OCI-LY7 (cell line): ENCODE measurements at regions not wholly inside any gene's neighbourhood (a gene's known extent, or its start where the extent isn't known, plus 50 kb on each side); places are given as distances from the start of the nearest gene placed in this dataset.
"Not testable (repeated sequence)": the region's sequence is repeated elsewhere in the genome, so short reads cannot be mapped to it uniquely, and the experiment has no call there.

Source experiments
- BruUV-seq: library from RNA; stranded (reverse); fragments of 400-500 nt; replicated peaks from 2 replicates; lab custom pipeline; 2021; lab: Mats Ljungman, UMichigan
- CTCF ChIA-PET: fragments of 300-600 bp; sonication (Branson Sonifier 250); formaldehyde crosslinking; loops from one replicate; lab custom pipeline; 2022; ENCODE audit warnings: antibody characterized with exemption; ENCODE audit not compliant: unreplicated experiment; lab: Charles Lee
- POLR2A ChIA-PET: fragments of 300-600 bp; sonication (Branson Sonifier 250); formaldehyde crosslinking; loops from one replicate; lab custom pipeline; 2022; ENCODE audit warnings: antibody characterized with exemption; lab: Charles Lee
- DNase-seq: peaks from one replicate; pipeline ENCODE4 v3.0.0-alpha.2; 2015; ENCODE audit warnings: low spot score
- H2AFZ ChIP-seq: fragments of 200-600 bp; sonication (generic), shearing (Covaris generic); 2 replicates; pipeline ENCODE4 v1.6.1; 2014; ENCODE audit warnings: mild to moderate bottlenecking, antibody characterized with exemption, low read length, moderate library complexity
- H3K27ac ChIP-seq: fragments of 200-600 bp; sonication (generic); 2 replicates; pipeline ENCODE4 v1.5.1; 2014; ENCODE audit warnings: mixed run types, low read depth, mild to moderate bottlenecking, moderate library complexity, low read length, inconsistent platforms; ENCODE audit not compliant: poor library complexity, severe bottlenecking
- H3K36me3 ChIP-seq: fragments of 200-600 bp; sonication (generic); 2 replicates; pipeline ENCODE4 v1.6.1; 2014; ENCODE audit warnings: mild to moderate bottlenecking, antibody characterized with exemption, low read length, moderate library complexity, mixed read lengths; ENCODE audit not compliant: insufficient read depth
- H3K4me1 ChIP-seq: fragments of 200-600 bp; sonication (generic); 2 replicates; pipeline ENCODE4 v1.5.1; 2014; ENCODE audit warnings: mild to moderate bottlenecking, low read length; ENCODE audit not compliant: insufficient read depth, poor library complexity, severe bottlenecking
- H3K4me2 ChIP-seq: fragments of 200-600 bp; sonication (generic); 2 replicates; pipeline ENCODE4 v1.6.1; 2014; ENCODE audit warnings: mild to moderate bottlenecking, low read length
- H3K4me3 ChIP-seq: fragments of 200-600 bp; sonication (generic); 2 replicates; pipeline ENCODE4 v1.5.1; 2014; ENCODE audit warnings: mild to moderate bottlenecking, low read depth, low read length; ENCODE audit not compliant: poor library complexity, severe bottlenecking
- H3K79me2 ChIP-seq: fragments of 200-600 bp; sonication (generic); 2 replicates; pipeline ENCODE4 v1.6.1; 2016; ENCODE audit warnings: low read depth, mild to moderate bottlenecking, low read length, moderate library complexity, mixed read lengths; ENCODE audit not compliant: insufficient read depth
- H3K9me2 ChIP-seq: fragments of 200-600 bp; sonication (generic); 2 replicates; pipeline ENCODE4 v1.6.1; 2016; ENCODE audit warnings: mild to moderate bottlenecking, low read length, mixed read lengths; ENCODE audit not compliant: insufficient read depth
- H3K9me3 ChIP-seq: fragments of 200-600 bp; sonication (generic); 2 replicates; pipeline ENCODE4 v1.6.1; 2014; ENCODE audit warnings: mild to moderate bottlenecking, mixed run types, low read length, mixed read lengths
- H4K20me1 ChIP-seq: fragments of 200-600 bp; sonication (generic); 2 replicates; pipeline ENCODE4 v1.6.1; 2014; ENCODE audit warnings: mild to moderate bottlenecking, antibody characterized with exemption, low read length, moderate library complexity, mixed read lengths; ENCODE audit not compliant: insufficient read depth
- CTCF ChIP-seq: fragments of 200-600 bp; sonication (generic); conservative IDR thresholded peaks from 2 replicates; pipeline ENCODE4 v1.5.1; 2014; ENCODE audit warnings: mild to moderate bottlenecking, antibody characterized with exemption, low read length, moderate library complexity, mixed read lengths
- EZH2phosphoT487 ChIP-seq: fragments of 200-600 bp; sonication (generic); IDR thresholded peaks from 2 replicates; pipeline ENCODE4 v1.6.1; 2018; ENCODE audit warnings: low read depth, borderline replicate concordance, mild to moderate bottlenecking, mixed run types, antibody characterized with exemption, low read length, moderate library complexity, mixed read lengths
- intact Hi-C: fragments of 100-400 bp; cut with micrococcal nuclease; formaldehyde crosslinking; loops from one replicate; pipeline ENCODE4 v1.10.0; 2022; ENCODE audit not compliant: unreplicated experiment

GRCh38 chr2:16389611-16390010 is 276.0 kb downstream of the CYRIA start:
- TF ChIP-seq EZH2phosphoT487 (no peak), CTCF (no peak)
- Histone ChIP-seq H3K36me3 (no peaks in the 10 kb centered on the region), H3K9me2 (no peaks in the 10 kb centered on the region), H4K20me1 (no peaks in the 10 kb centered on the region), H3K4me3 (no peak overlapping the region), H3K79me2 (no peaks in the 10 kb centered on the region), H3K27ac (no peak overlapping the region), H2AFZ (no peak overlapping the region), H3K9me3 (no peaks in the 10 kb centered on the region), H3K4me2 (no peak overlapping the region), H3K4me1 (no peaks in the 10 kb centered on the region)
- DNase-seq: no peak
- no TSS peak for BruUV-seq
- intact Hi-C loops: no loop called here
- CTCF ChIA-PET: no interaction called here
- POLR2A ChIA-PET: interaction anchor here (0.6 kb wide), 1 partner anchor 9 kb away, joined by 3 read pairs; no protein-coding TSS in a partner anchor

DNA sequence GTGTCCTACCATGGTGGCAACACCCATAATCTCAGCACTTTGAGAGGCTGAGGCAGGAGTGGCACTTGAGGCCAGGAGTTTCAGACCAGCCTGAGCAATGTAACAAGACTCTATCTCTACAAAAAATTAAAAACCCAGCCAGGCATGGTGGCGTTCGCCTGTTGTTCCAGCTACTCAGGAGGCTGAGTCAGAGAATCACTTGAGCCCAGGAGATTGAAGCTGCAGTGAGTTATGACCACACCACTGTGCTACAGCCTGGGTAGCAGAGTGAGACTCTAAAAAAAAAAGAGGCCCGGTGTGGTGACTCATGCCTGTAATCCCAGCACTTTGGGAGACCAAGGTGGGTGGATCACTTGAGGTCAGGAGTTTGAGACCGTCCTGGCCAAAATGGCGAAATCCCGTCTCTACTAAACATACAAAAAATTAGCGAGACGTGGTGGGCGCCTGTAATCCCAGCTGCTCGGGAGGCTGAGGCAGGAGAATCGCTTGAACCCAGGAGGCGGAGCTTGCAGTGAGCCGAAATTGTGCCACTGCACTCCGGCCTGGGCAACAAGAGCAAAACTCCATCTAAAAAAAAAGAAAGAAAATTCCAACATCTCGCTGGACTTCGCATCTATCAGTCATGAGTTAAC is 277.3 kb downstream of the CYRIA start:
- H4K20me1 ChIP-seq, H3K36me3 ChIP-seq, H3K79me2 ChIP-seq, H2AFZ ChIP-seq, H3K4me2 ChIP-seq, H3K27ac ChIP-seq, POLR2A ChIA-PET, H3K4me3 ChIP-seq, DNase-seq, H3K9me2 ChIP-seq, intact Hi-C loops, BruUV-seq, H3K9me3 ChIP-seq, H3K4me1 ChIP-seq: not testable (repeated sequence)
- CTCF ChIA-PET: interaction anchor here (0.5 kb wide), 1 partner anchor 574 kb away, joined by 4 read pairs; no protein-coding TSS in a partner anchor

- no peaks in the 10 kb centered on the region for H3K4me1 ChIP-seq
- DNase-seq: no peak
- intact Hi-C loops: no loop called here
- no peaks in the 10 kb centered on the region for H4K20me1 ChIP-seq
- TF ChIP-seq CTCF (no peak), EZH2phosphoT487 (no peak)
- no peak overlapping the region for H2AFZ ChIP-seq
- no peak overlapping the region for H3K27ac ChIP-seq
- no peak overlapping the region for H3K4me3 ChIP-seq
- H3K79me2 ChIP-seq: no peaks in the 10 kb centered on the region
- no TSS peak for BruUV-seq
- ChIA-PET POLR2A (no interaction called here), CTCF (no interaction called here)
- no peak overlapping the region for H3K4me2 ChIP-seq
- H3K36me3 ChIP-seq: no peaks in the 10 kb centered on the region
- no peaks in the 10 kb centered on the region for H3K9me3 ChIP-seq
- no peaks in the 10 kb centered on the region for H3K9me2 ChIP-seq
These were observed 278.1 kb downstream of the CYRIA start for GRCh38 chr2:16387461-16387984.
